Mesendoderm (in vitro differentiated cells): ENCODE measurements at regions not wholly inside any gene's neighbourhood (a gene's known extent, or its start where the extent isn't known, plus 50 kb on each side); places are given as distances from the start of the nearest gene placed in this dataset.

Source experiments
- DNase-seq: peaks from one replicate; pipeline ENCODE4 v3.0.0; 2013
- H2AK5ac ChIP-seq: 2 replicates; pipeline ENCODE4 v1.6.1; 2013; ENCODE audit warnings: low read length, inconsistent platforms
- H2BK120ac ChIP-seq: 2 replicates; pipeline ENCODE4 v1.6.1; 2013; ENCODE audit warnings: low read depth, mild to moderate bottlenecking, low read length, moderate library complexity, mixed read lengths
- H2BK15ac ChIP-seq: replicated peaks from 2 replicates; pipeline ENCODE4 v1.6.1; 2013; ENCODE audit warnings: low read depth, mild to moderate bottlenecking, moderate library complexity
- H2BK5ac ChIP-seq: 2 replicates; pipeline ENCODE4 v1.6.1; 2013; ENCODE audit warnings: low read length, inconsistent platforms
- H3K18ac ChIP-seq: 2 replicates; pipeline ENCODE4 v1.6.1; 2013; ENCODE audit warnings: mild to moderate bottlenecking, low read length, mixed read lengths
- H3K23ac ChIP-seq: one replicate; pipeline ENCODE4 v1.6.1; 2013; ENCODE audit warnings: low read length
- H3K27ac ChIP-seq: 2 replicates; pipeline ENCODE4 v1.5.1; 2013; ENCODE audit warnings: low read depth, mild to moderate bottlenecking, inconsistent platforms, low read length, moderate library complexity
- H3K27me3 ChIP-seq: 2 replicates; pipeline ENCODE4 v1.6.1; 2013; ENCODE audit warnings: low read length, control low read depth, mild to moderate bottlenecking, inconsistent platforms; ENCODE audit not compliant: insufficient read depth, poor library complexity
- H3K36me3 ChIP-seq: 2 replicates; pipeline ENCODE4 v1.6.1; 2013; ENCODE audit warnings: low read length, inconsistent platforms; ENCODE audit not compliant: control insufficient read depth, insufficient read depth
- H3K4ac ChIP-seq: one replicate; pipeline ENCODE4 v1.6.1; 2013; ENCODE audit warnings: low read depth, mild to moderate bottlenecking, low read length, moderate library complexity
- H3K4me1 ChIP-seq: 2 replicates; pipeline ENCODE4 v1.6.1; 2013; ENCODE audit warnings: low read depth, low read length, inconsistent platforms; ENCODE audit not compliant: control insufficient read depth
- H3K4me2 ChIP-seq: 2 replicates; pipeline ENCODE4 v1.6.1; 2013; ENCODE audit warnings: low read length
- H3K4me3 ChIP-seq: 2 replicates; pipeline ENCODE4 v1.5.1; 2013; ENCODE audit warnings: mild to moderate bottlenecking, low read length
- H3K56ac ChIP-seq: one replicate; pipeline ENCODE4 v1.6.1; 2013; ENCODE audit warnings: low read length
- H3K79me1 ChIP-seq: 2 replicates; pipeline ENCODE4 v1.6.1; 2013; ENCODE audit warnings: low read length, inconsistent platforms
- H3K79me2 ChIP-seq: 2 replicates; pipeline ENCODE4 v1.6.1; 2013; ENCODE audit warnings: mild to moderate bottlenecking, low read length; ENCODE audit not compliant: control insufficient read depth, insufficient read depth
- H3K9ac ChIP-seq: 2 replicates; pipeline ENCODE4 v1.6.1; 2013; ENCODE audit warnings: low read length, inconsistent platforms
- H4K5ac ChIP-seq: one replicate; pipeline ENCODE4 v1.6.1; 2013; ENCODE audit warnings: low read length
- H4K8ac ChIP-seq: one replicate; pipeline ENCODE4 v1.6.1; 2013; ENCODE audit warnings: low read depth, mild to moderate bottlenecking, control low read depth, low read length, moderate library complexity
- WGBS: extraction: QIAGEN DNeasy Blood & Tissue Kit; methylation state at CpG from one replicate; pipeline ENCODE4 v1.1.7; 2013; ENCODE audit warnings: low lambda C conversion rate, missing lambda C conversion rate; ENCODE audit not compliant: insufficient coverage; ENCODE audit errors: extremely low coverage; 5-methylcytosine and 5-hydroxymethylcytosine counted together

DNA sequence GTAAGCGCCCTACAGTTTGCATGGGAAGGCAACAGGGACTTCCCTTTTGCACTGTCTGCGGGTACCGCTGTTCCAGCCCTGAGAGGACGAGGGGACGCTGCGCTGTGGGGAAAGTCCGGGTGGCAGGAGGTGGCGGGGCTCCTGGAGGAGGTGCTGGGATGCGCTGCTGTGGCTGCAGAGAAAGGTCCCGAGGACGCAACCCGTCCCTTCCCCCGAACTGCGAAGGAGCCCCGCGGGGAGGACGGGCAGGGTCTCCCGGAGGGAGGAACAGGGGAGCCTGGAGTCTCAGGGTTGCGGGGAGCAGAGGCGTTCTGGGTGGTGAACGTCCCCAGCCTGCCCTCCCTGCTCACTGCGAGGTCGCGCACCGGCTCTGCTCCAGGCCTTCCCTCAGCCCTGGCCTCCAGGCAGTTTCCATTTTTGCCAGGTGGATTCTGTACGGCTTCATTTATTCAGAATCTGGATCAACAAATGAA, 91.6 kb downstream of the CXCL12 start:
- DNase-seq = no peak
- H2BK120ac ChIP-seq = no peak overlapping the region
- peak overlapping the region; percentile 17 for H3K4me3 ChIP-seq
- no peaks in the 10 kb centered on the region for H3K4me1 ChIP-seq
- peak overlapping the region; percentile 52 for H3K9ac ChIP-seq
- no peaks in the 10 kb centered on the region for H3K79me1 ChIP-seq
- no CpG with 5 or more reads among the region's 26 CpGs for WGBS
- H3K79me2 ChIP-seq = no peaks in the 10 kb centered on the region
- H2AK5ac ChIP-seq = no peak overlapping the region
- H4K8ac ChIP-seq = no peak overlapping the region
- no peak overlapping the region for H3K18ac ChIP-seq
- H3K27ac ChIP-seq = no peak overlapping the region
- H3K36me3 ChIP-seq = no peaks in the 10 kb centered on the region
- H2BK15ac ChIP-seq = no peak overlapping the region
- peak overlapping the region; percentile 54 for H3K56ac ChIP-seq
- H4K5ac ChIP-seq = no peak overlapping the region
- H3K4ac ChIP-seq = no peak overlapping the region
- no peaks in the 10 kb centered on the region for H3K27me3 ChIP-seq
- no peak overlapping the region for H3K23ac ChIP-seq
- no peak overlapping the region for H2BK5ac ChIP-seq
- peak overlapping the region; percentile 82 for H3K4me2 ChIP-seq

DNA sequence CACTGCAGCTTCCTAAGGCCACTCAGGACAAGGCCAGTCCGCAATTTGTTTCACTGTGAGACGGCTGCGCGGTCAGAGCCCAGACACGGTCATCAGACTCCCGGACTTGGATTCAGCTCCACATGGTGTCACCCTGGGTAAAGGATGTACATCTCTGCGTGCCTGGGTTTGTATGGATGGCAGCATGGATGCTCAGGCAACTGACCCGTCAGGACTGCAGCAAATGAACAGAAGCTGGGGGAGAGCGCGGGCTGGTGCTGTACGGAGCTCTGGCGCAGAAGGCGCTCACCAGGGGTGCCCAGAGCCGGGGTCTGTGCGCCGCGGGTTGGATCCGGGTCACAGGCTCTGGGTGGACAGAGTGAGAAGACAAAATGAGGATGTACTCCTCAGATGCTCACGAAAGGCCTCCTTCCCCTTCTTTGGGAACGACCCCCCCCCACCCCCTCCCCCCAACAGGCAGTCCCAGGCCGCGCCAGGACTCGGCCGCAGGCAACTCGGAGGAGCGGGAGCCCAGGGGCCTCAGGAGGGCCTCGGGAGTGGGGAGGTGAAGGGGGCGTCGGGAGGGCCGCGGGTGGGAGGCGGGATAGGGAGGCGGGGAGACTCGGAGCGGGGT, 92.4 kb downstream of the CXCL12 start:
- Histone ChIP-seq H3K36me3 (no peaks in the 10 kb centered on the region), H3K27me3 (no peaks in the 10 kb centered on the region), H4K8ac (no peak overlapping the region), H3K27ac (no peak overlapping the region), H3K9ac (no peak overlapping the region), H3K4me3 (no peak overlapping the region), H3K79me1 (no peaks in the 10 kb centered on the region), H3K79me2 (no peaks in the 10 kb centered on the region), H2AK5ac (no peak overlapping the region), H3K56ac (peak overlapping the region; percentile 46), H3K23ac (no peak overlapping the region), H2BK15ac (no peak overlapping the region), H3K4me2 (peak overlapping the region; percentile 29), H4K5ac (no peak overlapping the region), H3K4me1 (no peaks in the 10 kb centered on the region), H3K18ac (peak overlapping the region; percentile 29), H3K4ac (no peak overlapping the region), H2BK120ac (no peak overlapping the region), H2BK5ac (no peak overlapping the region)
- DNase-seq = peak; percentile 40
- WGBS = no CpG with 5 or more reads among the region's 35 CpGs

DNA sequence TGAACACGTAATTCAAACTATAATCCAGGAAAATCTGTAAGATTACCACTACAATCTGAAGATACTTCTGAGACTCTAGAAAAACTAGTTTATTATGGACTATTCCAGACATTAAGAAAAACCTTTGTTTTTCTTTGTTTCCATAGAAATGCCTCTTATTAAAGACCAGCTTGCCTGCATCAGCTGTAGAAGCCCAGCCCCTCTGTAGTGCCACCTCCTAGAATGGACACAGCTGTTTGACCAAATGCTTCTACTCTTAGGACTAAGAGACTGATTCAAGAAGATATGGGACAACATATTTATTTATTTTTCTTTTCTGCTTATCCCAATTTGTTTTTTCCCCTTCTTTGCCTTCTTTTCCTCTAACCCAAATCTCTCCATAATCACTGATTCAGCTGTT, 93.8 kb downstream of the CXCL12 start:
- no peaks in the 10 kb centered on the region for H3K79me1 ChIP-seq

DNA sequence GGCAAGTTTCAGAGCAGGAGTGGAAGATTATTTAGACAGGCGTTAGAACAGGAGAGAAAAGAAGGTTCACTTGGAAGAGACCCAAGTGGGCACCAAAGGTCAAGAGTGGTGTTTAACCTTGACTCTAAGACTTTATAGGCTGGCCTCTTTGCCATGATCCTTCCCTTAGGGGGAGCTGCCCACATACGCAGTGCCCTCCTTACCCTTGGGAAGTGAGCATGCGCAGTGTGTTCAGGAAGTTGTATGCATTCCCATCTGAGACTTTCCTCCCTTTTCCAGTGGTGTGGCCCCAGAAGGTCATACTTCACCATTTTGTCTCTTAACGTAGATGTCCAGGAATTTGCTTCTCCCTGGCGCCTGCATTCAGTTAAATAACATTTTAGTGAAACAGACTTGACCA, 95.8 kb downstream of the CXCL12 start:
- Histone ChIP-seq H4K5ac (no peak overlapping the region), H3K27me3 (no peaks in the 10 kb centered on the region), H2AK5ac (no peak overlapping the region), H3K79me2 (no peaks in the 10 kb centered on the region), H3K27ac (no peak overlapping the region), H3K4me1 (no peaks in the 10 kb centered on the region), H2BK5ac (no peak overlapping the region), H3K56ac (no peak overlapping the region), H4K8ac (peak overlapping the region; percentile 31), H3K4ac (no peak overlapping the region), H2BK15ac (no peak overlapping the region), H3K18ac (no peak overlapping the region), H3K9ac (no peak overlapping the region), H3K4me2 (no peak overlapping the region), H2BK120ac (no peak overlapping the region), H3K23ac (no peak overlapping the region), H3K79me1 (no peaks in the 10 kb centered on the region), H3K4me3 (no peak overlapping the region), H3K36me3 (no peaks in the 10 kb centered on the region)
- no peak for DNase-seq
- WGBS = no CpG with 5 or more reads among the region's 5 CpGs

More for the DNA sequence above, 93.8 kb downstream of the CXCL12 start:
- H2BK15ac ChIP-seq = no peak overlapping the region
- no peak overlapping the region for H3K4me2 ChIP-seq
- no peak overlapping the region for H2AK5ac ChIP-seq
- H3K56ac ChIP-seq = no peak overlapping the region
- H2BK5ac ChIP-seq = no peak overlapping the region
- no peak overlapping the region for H3K4me3 ChIP-seq
- no peak for DNase-seq
- WGBS = no CpG with 5 or more reads among the region's 1 CpG
- no peaks in the 10 kb centered on the region for H3K79me2 ChIP-seq
- no peak overlapping the region for H4K8ac ChIP-seq
- no peaks in the 10 kb centered on the region for H3K27me3 ChIP-seq
- H4K5ac ChIP-seq = no peak overlapping the region
- no peak overlapping the region for H3K27ac ChIP-seq
- H3K23ac ChIP-seq = no peak overlapping the region
- H3K9ac ChIP-seq = no peak overlapping the region
- no peak overlapping the region for H3K4ac ChIP-seq
- no peaks in the 10 kb centered on the region for H3K36me3 ChIP-seq
- no peak overlapping the region for H2BK120ac ChIP-seq
- H3K18ac ChIP-seq = no peak overlapping the region
- H3K4me1 ChIP-seq = no peaks in the 10 kb centered on the region

DNA sequence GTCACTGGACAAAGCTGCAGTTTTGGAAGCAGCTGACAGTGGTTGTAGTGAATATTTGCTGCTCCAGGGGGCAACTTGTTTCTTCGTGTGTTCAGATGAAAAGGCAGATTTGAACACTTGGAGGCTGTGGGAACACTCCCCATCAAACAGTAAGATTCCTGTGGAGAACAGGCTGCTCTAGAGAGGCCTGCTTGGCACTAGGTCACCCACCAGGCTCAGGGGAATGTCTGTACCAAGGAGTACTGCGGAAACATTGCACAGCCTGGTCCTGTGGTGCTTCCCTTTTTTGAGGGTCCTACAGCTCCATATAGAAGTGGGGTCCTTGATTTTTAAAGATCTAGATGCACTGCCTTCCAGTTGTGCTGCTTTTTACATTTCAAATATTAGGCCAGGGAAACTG, 97.5 kb downstream of the CXCL12 start:
- Histone ChIP-seq H2BK5ac (no peak overlapping the region), H3K4me1 (no peaks in the 10 kb centered on the region), H3K27me3 (no peaks in the 10 kb centered on the region), H3K4me3 (no peak overlapping the region), H2AK5ac (no peak overlapping the region), H4K8ac (no peak overlapping the region), H3K9ac (no peak overlapping the region), H3K4ac (no peak overlapping the region), H3K36me3 (no peaks in the 10 kb centered on the region), H3K79me2 (no peaks in the 10 kb centered on the region), H3K18ac (no peak overlapping the region), H4K5ac (no peak overlapping the region), H2BK120ac (no peak overlapping the region), H3K27ac (no peak overlapping the region), H3K56ac (no peak overlapping the region), H3K4me2 (no peak overlapping the region), H3K23ac (no peak overlapping the region), H3K79me1 (no peaks in the 10 kb centered on the region), H2BK15ac (no peak overlapping the region)
- WGBS = no CpG with 5 or more reads among the region's 2 CpGs
- DNase-seq = no peak
